ENCODE measurements at regions not wholly inside any gene's neighbourhood (a gene's known extent, or its start where the extent isn't known, plus 50 kb on each side); places are given as distances from the start of the nearest gene placed in this dataset.

GRCh38 chr1:101323535-101323934 lies 86.7 kb downstream of the S1PR1 start:
- no peak for DNase-seq

GRCh38 chr1:101325144-101325543 lies 88.3 kb downstream of the S1PR1 start:
- DNase-seq, result no peak

- no peak for DNase-seq
Measured at GRCh38 chr1:101330427-101331130, 93.8 kb downstream of the S1PR1 start.

- no peak for DNase-seq
Measured at GRCh38 chr1:101331794-101332193, 95.0 kb downstream of the S1PR1 start.

GRCh38 chr1:101332633-101333032 lies 95.8 kb downstream of the S1PR1 start:
- DNase-seq, result no peak

- DNase-seq, result no peak
Measured at GRCh38 chr1:101333186-101333585, 96.4 kb downstream of the S1PR1 start.

- no peak for DNase-seq
Measured at GRCh38 chr1:101337968-101338367, 101.1 kb downstream of the S1PR1 start.

- no peak for DNase-seq
Measured at GRCh38 chr1:101338714-101339430, 102.1 kb downstream of the S1PR1 start.

GRCh38 chr1:101344745-101345144 lies 107.9 kb downstream of the S1PR1 start:
- DNase-seq, result no peak

GRCh38 chr1:101346419-101346818 lies 109.6 kb downstream of the S1PR1 start:
- no peak for DNase-seq

- DNase-seq, result no peak
Measured at GRCh38 chr1:101356013-101356412, 119.2 kb downstream of the S1PR1 start.

- DNase-seq, result no peak
Measured at GRCh38 chr1:101356604-101357443, 120.0 kb downstream of the S1PR1 start.

GRCh38 chr1:101357444-101357986 lies 120.7 kb downstream of the S1PR1 start:
- DNase-seq, result peak; percentile 60

- no peak for DNase-seq
Measured at GRCh38 chr1:101360506-101360905, 123.7 kb downstream of the S1PR1 start.

GRCh38 chr1:101363891-101364318 lies 127.1 kb downstream of the S1PR1 start:
- no peak for DNase-seq

GRCh38 chr1:101364370-101365120 lies 127.7 kb downstream of the S1PR1 start:
- no peak for DNase-seq

- DNase-seq, result no peak
Measured at GRCh38 chr1:101365186-101365585, 128.4 kb downstream of the S1PR1 start.

GRCh38 chr1:101365878-101366277 lies 129.1 kb downstream of the S1PR1 start:
- no peak for DNase-seq

GRCh38 chr1:101366513-101367215 lies 129.8 kb downstream of the S1PR1 start:
- no peak for DNase-seq

- DNase-seq, result no peak
Measured at GRCh38 chr1:101367630-101368029, 130.8 kb downstream of the S1PR1 start.

- DNase-seq, result no peak
Measured at GRCh38 chr1:101370488-101370887, 133.7 kb downstream of the S1PR1 start.

- no peak for DNase-seq
Measured at GRCh38 chr1:101371259-101371658, 134.4 kb downstream of the S1PR1 start.
